Immature natural killer cell (primary cell): ENCODE measurements at regions not wholly inside any gene's neighbourhood (a gene's known extent, or its start where the extent isn't known, plus 50 kb on each side); places are given as distances from the start of the nearest gene placed in this dataset.

Experiments
- DNase-seq, 3 donors: peaks; one replicate each; pipeline ENCODE4 v3.0.0; 2022; ENCODE audit warnings: mixed read lengths in 1 of 3
- H3K27ac Mint-ChIP-seq, 6 donors: one replicate each; pipeline ENCODE4 v1.8.0; 2020; ENCODE audit warnings: mixed read lengths in 6 of 6, mild to moderate bottlenecking in 5 of 6, inconsistent platforms in 4 of 6, moderate library complexity in 3 of 6
- H3K27me3 Mint-ChIP-seq, 3 donors: one replicate each; pipeline ENCODE4 v1.8.0; 2020 to 2021; ENCODE audit warnings: low read depth in 3 of 3, mild to moderate bottlenecking in 3 of 3, mixed read lengths in 3 of 3, moderate library complexity in 3 of 3, inconsistent platforms in 1 of 3
- H3K36me3 Mint-ChIP-seq, 3 donors: one replicate each; pipeline ENCODE4 v1.8.0; 2020; ENCODE audit warnings: mixed read lengths in 3 of 3, inconsistent platforms in 2 of 3, mild to moderate bottlenecking in 2 of 3
- H3K4me1 Mint-ChIP-seq, 2 donors: one replicate each; pipeline ENCODE4 v1.8.0; 2020; ENCODE audit warnings: inconsistent platforms in 2 of 2, mild to moderate bottlenecking in 2 of 2, mixed read lengths in 2 of 2, moderate library complexity in 1 of 2
- H3K4me3 Mint-ChIP-seq, 5 donors: one replicate each; pipeline ENCODE4 v1.8.0; 2020; ENCODE audit warnings: mild to moderate bottlenecking in 5 of 5, mixed read lengths in 5 of 5, inconsistent platforms in 3 of 5, moderate library complexity in 3 of 5
- H3K9me3 Mint-ChIP-seq, 6 donors: one replicate each; pipeline ENCODE4 v1.8.0; 2020; ENCODE audit warnings: mild to moderate bottlenecking in 6 of 6, mixed read lengths in 6 of 6, inconsistent platforms in 4 of 6, moderate library complexity in 3 of 6

DNA sequence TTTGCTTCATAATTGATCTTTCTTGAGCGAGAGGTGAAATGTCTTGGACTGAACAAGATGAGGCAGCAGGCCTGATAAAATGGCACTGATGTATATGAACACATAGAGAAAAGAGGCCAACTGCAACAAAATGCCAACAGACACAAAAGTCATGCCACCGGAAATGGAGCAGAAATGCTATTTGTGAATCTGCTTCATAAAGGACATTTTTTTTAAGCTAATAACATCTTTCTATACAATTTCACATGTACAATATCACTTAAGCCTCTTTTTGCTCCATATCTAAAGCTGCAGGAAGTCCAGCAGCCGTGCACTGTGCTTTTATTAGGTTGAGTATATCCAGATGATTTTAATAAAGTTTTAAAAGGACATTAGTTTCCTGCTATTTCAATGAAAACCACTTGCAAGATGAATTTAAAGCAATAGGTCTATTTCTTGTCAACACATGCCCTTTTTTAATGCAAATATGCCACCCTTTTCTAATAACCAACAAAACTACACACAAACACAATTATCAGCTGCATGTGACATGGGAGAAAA, 169.2 kb upstream of the ADAMTS9 start:
- no peak overlapping the region for H3K27ac Mint-ChIP-seq
- no peaks in the 10 kb centered on the region for H3K27me3 Mint-ChIP-seq
- H3K4me1 Mint-ChIP-seq = peaks cover 28 to 30% of the 10 kb centered on the region in 2 donors
- H3K4me3 Mint-ChIP-seq = no peak overlapping the region
- peaks cover 0 to 9% (median 3%) of the 10 kb centered on the region in 6 donors for H3K9me3 Mint-ChIP-seq
- no peak for DNase-seq
- H3K36me3 Mint-ChIP-seq = peaks cover 0 to 4% (median 0%) of the 10 kb centered on the region in 3 donors

DNA sequence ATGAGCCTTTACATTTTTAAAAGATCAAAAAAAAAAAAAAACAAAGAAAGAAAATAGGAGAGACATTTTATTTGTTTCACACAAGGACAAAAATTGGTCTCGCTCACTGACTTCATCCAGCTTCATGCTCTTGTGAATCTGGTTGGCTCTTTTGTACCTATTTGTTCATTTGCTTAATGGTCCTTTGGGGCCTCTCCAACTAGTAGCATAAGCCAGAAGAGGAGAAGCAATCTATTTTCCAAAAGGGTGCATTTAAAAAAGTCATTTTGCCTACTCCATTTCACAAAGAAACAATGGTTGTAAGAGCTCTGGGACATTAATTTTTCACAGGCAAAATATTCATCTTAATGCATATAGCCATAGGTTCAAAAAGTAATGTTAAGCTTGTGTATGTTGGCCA, 168.3 kb upstream of the ADAMTS9 start:
- Mint-ChIP-seq H3K4me3 (no peak overlapping the region), H3K36me3 (no peaks in the 10 kb centered on the region), H3K27me3 (no peaks in the 10 kb centered on the region), H3K27ac (no peak overlapping the region), H3K4me1 (peaks cover 25 to 30% of the 10 kb centered on the region in 2 donors), H3K9me3 (peaks cover 0 to 8% (median 3%) of the 10 kb centered on the region in 6 donors)
- DNase-seq = no peak

DNA sequence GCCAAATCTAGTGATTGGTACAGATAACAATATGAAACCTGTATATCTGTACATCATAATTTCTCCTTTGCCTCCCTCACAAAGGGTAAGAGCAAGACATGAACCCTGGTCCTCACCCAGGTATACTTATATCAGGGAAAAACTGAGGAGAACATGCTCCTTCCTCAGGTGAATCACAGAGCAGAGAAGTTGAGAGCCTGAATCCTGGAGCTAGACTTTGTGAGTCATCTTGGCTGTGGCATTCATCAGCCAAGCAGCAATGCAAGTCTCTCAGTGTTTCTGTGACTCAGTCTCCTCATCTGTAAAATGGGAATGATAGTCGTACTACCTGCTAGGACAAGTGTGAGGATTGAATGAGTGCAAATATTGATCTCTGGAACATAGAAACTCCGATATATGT, 165.7 kb upstream of the ADAMTS9 start:
- DNase-seq = no peak
- H3K27me3 Mint-ChIP-seq = no peaks in the 10 kb centered on the region
- H3K4me3 Mint-ChIP-seq = no peak overlapping the region
- H3K36me3 Mint-ChIP-seq = no peaks in the 10 kb centered on the region
- no peak overlapping the region for H3K27ac Mint-ChIP-seq
- peaks cover 0 to 15% (median 3%) of the 10 kb centered on the region in 6 donors for H3K9me3 Mint-ChIP-seq
- H3K4me1 Mint-ChIP-seq = peaks cover 3 to 4% of the 10 kb centered on the region in 2 donors

DNA sequence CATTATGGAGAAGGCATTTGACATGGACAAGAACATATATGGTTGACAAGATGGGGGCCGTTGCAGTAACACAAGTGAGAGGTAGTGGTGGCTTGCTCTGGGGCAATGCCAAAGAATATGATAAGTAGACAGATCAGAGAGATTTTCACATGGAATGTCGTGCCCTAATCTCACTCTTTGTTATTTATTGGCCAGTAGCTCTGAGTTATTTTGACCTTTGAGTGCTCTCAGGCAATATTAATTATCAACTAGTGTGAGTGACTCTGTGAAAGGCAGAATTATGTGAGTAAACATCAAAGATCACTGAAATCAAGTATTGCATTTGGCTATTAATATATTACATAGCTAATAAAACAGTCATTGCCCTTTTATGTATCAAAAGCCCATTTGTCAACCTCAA, 164.9 kb upstream of the ADAMTS9 start:
- Mint-ChIP-seq H3K36me3 (no peaks in the 10 kb centered on the region), H3K9me3 (peaks cover 0 to 15% (median 3%) of the 10 kb centered on the region in 6 donors), H3K27ac (no peak overlapping the region), H3K27me3 (no peaks in the 10 kb centered on the region), H3K4me3 (no peak overlapping the region), H3K4me1 (peaks cover 0 to under 1% of the 10 kb centered on the region in 2 donors)
- DNase-seq = no peak

DNA sequence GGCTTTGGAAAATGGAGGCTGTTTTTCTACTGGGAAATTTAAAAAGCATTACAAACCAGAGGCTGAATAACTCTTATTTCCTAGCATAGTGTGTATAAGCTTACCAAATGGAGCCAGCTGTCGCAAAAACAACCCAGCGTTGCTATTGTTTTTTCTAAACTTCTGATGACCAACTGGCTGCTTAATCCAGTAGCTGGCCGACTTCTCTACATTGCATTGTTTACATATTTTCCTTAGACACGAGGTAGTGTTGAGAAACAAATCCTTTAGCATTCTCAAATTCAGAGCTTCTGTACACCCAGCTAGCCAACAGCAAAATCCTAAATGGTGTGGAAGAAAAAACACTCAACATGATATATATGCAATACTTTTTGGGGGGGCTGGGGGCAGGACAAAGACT, 161.0 kb upstream of the ADAMTS9 start:
- Mint-ChIP-seq H3K9me3 (peaks cover 0 to 18% (median 4%) of the 10 kb centered on the region in 6 donors), H3K27ac (no peak overlapping the region), H3K4me3 (no peak overlapping the region), H3K27me3 (no peaks in the 10 kb centered on the region), H3K36me3 (no peaks in the 10 kb centered on the region), H3K4me1 (no peaks in the 10 kb centered on the region)
- no peak for DNase-seq

DNA sequence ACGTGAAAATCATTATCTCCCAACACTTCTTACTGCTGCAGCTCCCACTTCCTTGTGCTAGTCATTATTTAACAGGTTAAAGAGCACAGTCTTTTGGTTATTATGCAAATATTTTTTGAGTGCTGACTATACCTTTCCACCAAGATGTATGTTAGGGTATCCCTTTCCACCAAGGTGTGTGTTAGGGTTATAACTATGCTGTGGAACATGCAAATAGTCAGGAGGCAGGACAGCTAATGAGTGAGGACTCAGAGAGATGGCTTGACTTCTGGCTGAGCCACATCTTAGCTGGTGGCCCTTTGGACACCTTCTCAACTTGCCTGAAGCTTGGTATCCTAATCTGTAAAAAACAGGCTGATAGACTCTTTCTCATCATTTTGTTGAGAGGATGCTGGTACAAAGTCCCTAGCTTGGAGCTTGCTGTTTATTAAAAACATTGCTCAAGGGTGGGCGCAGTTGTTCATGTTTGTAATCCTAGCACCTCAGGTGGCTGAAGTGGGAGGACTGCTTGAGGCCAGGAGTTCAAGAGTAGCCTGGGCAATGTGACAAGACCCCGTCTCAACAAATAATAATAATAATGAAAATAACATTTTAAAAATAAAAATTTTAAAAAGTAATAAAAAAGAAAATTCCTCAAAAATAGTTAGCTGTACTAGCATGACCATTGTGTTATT, 160.5 kb upstream of the ADAMTS9 start:
- Mint-ChIP-seq H3K4me1 (no peaks in the 10 kb centered on the region), H3K4me3 (no peak overlapping the region), H3K36me3 (no peaks in the 10 kb centered on the region), H3K27ac (no peak overlapping the region), H3K9me3 (peaks cover 0 to 18% (median 4%) of the 10 kb centered on the region in 6 donors), H3K27me3 (no peaks in the 10 kb centered on the region)
- no peak for DNase-seq

DNA sequence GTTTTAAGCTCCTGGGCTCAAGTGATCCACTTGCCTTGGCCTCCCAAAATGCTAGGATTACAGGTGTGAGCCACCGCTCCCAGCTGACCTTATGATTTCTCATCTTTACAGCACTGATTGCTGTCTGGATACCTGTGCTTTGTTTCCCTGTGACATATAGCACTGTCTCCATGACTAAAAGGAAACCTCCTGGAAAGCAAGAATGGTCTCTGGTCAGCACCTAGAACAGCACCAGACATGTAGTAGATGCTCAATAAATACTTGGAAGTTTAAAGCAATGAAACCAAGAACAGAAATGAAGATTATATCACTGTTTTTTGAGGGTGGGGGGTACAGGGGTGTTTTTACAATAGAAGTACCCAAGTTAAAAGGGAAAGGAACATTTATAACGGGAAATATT, 156.8 kb upstream of the ADAMTS9 start:
- H3K4me3 Mint-ChIP-seq = no peak overlapping the region
- H3K27me3 Mint-ChIP-seq = no peaks in the 10 kb centered on the region
- no peaks in the 10 kb centered on the region for H3K4me1 Mint-ChIP-seq
- no peaks in the 10 kb centered on the region for H3K36me3 Mint-ChIP-seq
- DNase-seq = no peak
- no peak overlapping the region for H3K27ac Mint-ChIP-seq
- peaks cover 0 to 23% (median 0%) of the 10 kb centered on the region in 6 donors for H3K9me3 Mint-ChIP-seq

DNA sequence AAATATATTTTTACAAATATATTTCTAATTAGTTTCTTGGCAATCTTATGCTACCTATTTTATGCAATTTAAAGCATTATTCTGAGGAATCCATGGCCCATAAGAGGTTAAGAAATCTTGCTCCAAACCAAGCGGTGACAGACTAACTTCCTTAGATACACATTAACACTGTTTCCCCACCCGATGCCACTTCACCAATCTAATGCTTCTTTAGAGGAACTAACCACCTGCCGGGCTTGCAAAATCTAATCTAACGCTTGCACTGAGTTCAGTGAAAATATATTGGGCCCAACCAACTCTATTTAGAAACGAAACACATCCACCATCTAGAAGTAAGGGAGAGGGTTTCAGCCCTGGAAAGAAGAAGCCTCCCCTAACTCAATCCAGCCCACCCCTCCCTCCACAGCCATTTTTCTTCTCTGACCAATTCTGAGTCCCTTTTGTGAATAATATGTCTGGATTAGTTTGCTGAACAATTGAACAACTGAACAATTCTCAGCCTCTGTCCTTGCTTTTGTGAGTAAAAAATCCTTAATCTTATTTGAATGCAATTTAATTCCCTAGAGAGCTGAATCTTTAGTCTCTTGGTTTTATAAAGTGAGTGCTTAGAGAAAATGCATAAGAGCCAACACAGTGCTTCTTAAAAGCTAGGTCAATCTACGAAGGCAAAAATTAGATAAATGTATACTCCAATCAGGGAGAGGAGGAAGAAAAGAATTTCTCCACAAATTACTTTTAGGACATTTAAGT, 150.4 kb upstream of the ADAMTS9 start:
- no peak overlapping the region for H3K4me3 Mint-ChIP-seq
- no peaks in the 10 kb centered on the region for H3K4me1 Mint-ChIP-seq
- DNase-seq = no peak
- H3K27ac Mint-ChIP-seq = no peak overlapping the region
- no peaks in the 10 kb centered on the region for H3K36me3 Mint-ChIP-seq
- peaks cover 2 to 16% (median 5%) of the 10 kb centered on the region in 6 donors for H3K9me3 Mint-ChIP-seq
- H3K27me3 Mint-ChIP-seq = no peaks in the 10 kb centered on the region

DNA sequence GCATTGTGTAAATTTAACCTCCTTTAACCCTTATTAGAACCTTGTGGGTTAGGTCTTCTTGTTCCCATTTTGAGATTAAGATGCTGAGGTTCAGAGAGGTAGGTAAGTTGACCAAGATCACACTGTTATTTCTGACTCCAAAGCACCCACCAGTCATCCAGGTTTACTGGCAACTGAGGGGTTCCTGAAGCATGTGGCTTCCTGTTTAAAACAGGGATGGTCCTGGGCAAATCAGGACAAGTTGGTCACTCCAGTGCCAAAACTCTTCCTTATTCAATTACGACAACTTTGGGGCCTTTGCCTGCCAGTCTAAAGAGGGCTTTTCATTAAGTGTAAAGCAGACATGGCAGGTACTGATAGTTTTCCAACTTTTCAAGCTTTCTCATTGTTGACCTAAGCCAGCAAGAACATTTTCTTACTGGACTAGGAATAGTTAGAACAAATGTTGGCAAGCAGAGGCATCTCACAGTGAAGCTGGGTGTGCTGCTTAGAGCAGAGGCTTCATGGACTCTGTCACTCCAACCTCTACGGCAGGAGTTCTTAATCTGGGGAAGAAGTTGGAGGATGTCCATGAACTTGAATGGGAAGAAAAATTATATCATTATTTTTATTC, 149.4 kb upstream of the ADAMTS9 start:
- no peak overlapping the region for H3K4me3 Mint-ChIP-seq
- peaks cover 2 to 13% (median 5%) of the 10 kb centered on the region in 6 donors for H3K9me3 Mint-ChIP-seq
- H3K27me3 Mint-ChIP-seq = peaks cover 0 to 2% (median 0%) of the 10 kb centered on the region in 3 donors
- H3K36me3 Mint-ChIP-seq = no peaks in the 10 kb centered on the region
- no peak overlapping the region for H3K27ac Mint-ChIP-seq
- H3K4me1 Mint-ChIP-seq = no peaks in the 10 kb centered on the region
- DNase-seq = no peak

DNA sequence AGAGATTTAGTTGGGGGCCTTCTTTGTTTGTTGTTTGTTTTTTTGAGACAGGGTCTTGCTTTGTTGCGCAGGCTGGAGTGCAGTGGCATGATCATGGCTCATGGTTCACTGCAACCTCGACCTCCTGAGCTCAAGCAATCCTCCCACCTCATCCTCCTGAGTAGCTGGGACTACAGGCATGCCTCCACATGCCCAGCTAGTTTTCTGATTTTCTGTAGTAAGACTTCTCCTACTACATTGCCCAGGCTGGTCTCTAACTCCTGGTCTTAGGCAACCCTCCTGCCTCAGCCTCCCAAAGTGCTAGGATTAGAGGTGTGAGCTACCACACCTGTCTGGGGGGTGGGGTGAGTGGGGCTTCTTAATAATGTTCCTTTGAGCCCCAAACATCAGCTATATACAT, 148.3 kb upstream of the ADAMTS9 start:
- no peaks in the 10 kb centered on the region for H3K4me1 Mint-ChIP-seq

DNA sequence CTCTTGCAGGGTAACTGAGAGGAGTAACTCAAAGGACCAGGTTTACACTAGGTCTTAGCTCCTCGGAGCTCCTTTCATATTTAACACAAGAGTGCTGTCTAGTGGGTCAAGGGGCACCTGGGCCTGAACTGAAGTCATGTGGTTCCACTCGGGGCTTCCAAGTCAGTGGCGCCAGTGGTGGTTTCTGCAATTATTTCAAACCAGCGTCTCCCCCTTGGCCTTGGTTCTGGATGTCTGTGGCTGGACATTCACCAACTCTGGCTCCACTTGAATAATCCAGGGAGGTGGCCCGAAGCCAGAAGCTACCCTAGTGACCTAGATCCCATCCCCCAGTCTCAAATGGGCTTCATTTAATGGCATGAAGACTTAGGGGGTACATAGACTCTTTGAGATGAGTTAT, 144.3 kb upstream of the ADAMTS9 start:
- H3K4me3 Mint-ChIP-seq = no peak overlapping the region
- peaks cover 0 to 12% (median 7%) of the 10 kb centered on the region in 6 donors for H3K9me3 Mint-ChIP-seq
- H3K27ac Mint-ChIP-seq = no peak overlapping the region
- H3K36me3 Mint-ChIP-seq = no peaks in the 10 kb centered on the region
- H3K27me3 Mint-ChIP-seq = peaks cover 0 to 3% (median 2%) of the 10 kb centered on the region in 3 donors
- H3K4me1 Mint-ChIP-seq = no peaks in the 10 kb centered on the region
- no peak for DNase-seq

More for the DNA sequence above, 148.3 kb upstream of the ADAMTS9 start:
- Mint-ChIP-seq H3K27ac (no peak overlapping the region), H3K4me3 (no peak overlapping the region), H3K36me3 (no peaks in the 10 kb centered on the region), H3K9me3 (peaks cover 2 to 13% (median 5%) of the 10 kb centered on the region in 6 donors), H3K27me3 (peaks cover 0 to 2% (median 2%) of the 10 kb centered on the region in 3 donors)
- no peak for DNase-seq

DNA sequence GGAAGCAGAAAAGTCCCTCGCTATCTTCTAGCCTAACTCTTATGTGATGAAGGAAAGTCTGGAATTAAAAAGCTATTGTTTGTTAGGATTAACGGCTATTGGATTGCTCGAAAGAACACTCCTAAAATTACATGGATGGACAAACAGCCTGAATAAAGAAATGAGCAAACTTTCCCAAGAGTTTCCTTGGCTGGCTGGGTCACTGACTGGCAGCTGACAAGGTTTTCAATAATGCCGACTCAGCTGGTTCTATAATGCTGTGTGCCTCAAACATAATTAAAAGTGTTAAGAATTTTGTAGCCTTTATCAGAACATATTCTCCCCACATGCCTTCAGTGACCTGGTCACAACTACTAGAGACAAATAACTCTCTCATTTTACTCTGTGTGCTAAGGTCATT, 142.9 kb upstream of the ADAMTS9 start:
- no peak for DNase-seq
- Mint-ChIP-seq H3K4me1 (no peaks in the 10 kb centered on the region), H3K27me3 (peaks cover 0 to 3% (median 2%) of the 10 kb centered on the region in 3 donors), H3K9me3 (peaks cover 0 to 12% (median 6%) of the 10 kb centered on the region in 6 donors), H3K36me3 (no peaks in the 10 kb centered on the region), H3K4me3 (no peak overlapping the region), H3K27ac (no peak overlapping the region)

DNA sequence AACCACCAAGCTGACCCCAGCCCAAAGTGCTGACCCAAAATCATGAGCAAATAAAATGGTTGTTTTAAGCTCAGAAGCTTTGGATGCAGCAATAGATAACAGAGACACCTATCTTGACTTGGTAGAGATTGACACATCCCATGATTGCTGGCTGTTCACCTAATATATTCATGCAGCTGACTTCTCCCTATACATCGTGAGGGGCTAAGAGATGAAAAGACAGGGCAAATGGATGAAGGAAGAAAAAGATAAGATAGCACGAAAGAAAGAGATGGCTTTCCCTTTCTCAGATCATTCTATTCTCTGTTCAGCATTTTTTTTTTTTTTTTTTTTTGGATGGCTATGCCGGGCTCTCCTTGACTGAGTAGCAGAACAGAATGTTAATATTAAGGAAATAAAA, 141.5 kb upstream of the ADAMTS9 start:
- no peaks in the 10 kb centered on the region for H3K36me3 Mint-ChIP-seq
- DNase-seq = no peak
- H3K27ac Mint-ChIP-seq = no peak overlapping the region
- H3K27me3 Mint-ChIP-seq = peaks cover 0 to 3% (median 2%) of the 10 kb centered on the region in 3 donors
- no peak overlapping the region for H3K4me3 Mint-ChIP-seq
- peaks cover 0 to 9% (median 5%) of the 10 kb centered on the region in 6 donors for H3K9me3 Mint-ChIP-seq
- no peaks in the 10 kb centered on the region for H3K4me1 Mint-ChIP-seq

DNA sequence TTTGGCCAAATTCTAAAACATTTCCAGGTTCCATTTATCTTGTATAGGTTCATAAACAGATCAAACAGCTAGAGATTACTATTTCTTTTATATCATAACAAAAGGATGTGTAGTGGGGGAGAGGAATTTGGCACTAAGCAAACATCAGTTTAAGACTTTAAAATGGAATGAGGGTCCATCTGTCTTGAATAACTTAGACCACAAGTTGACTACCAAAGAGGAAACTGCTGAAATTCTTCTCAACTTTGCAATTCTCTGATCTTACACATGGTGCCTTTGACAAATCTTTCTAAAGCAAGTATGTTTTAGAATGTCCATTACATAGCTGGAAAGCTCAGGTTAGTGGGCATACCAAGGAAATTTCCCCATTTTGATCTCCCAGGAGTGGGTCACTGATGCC, 140.5 kb upstream of the ADAMTS9 start:
- Mint-ChIP-seq H3K27me3 (peaks cover 0 to 3% (median 2%) of the 10 kb centered on the region in 3 donors), H3K27ac (no peak overlapping the region), H3K4me1 (no peaks in the 10 kb centered on the region), H3K36me3 (no peaks in the 10 kb centered on the region), H3K9me3 (peaks cover 0 to 8% (median 4%) of the 10 kb centered on the region in 6 donors), H3K4me3 (no peak overlapping the region)
- DNase-seq = no peak
